Ammon's horn (tissue), 1 donor: ENCODE measurements at regions not wholly inside any gene's neighbourhood (a gene's known extent, or its start where the extent isn't known, plus 50 kb on each side); places are given as distances from the start of the nearest gene placed in this dataset.
A peak's percentile ranks its signal among the peaks of the same experiment; 100 is the strongest.
"Not testable (repeated sequence)": the region's sequence is repeated elsewhere in the genome, so short reads cannot be mapped to it uniquely, and the experiment has no call there.

Experiments
- DNase-seq: peaks from one replicate; pipeline ENCODE4 v3.0.0-alpha.2; 2016; ENCODE audit warnings: low spot score

DNA sequence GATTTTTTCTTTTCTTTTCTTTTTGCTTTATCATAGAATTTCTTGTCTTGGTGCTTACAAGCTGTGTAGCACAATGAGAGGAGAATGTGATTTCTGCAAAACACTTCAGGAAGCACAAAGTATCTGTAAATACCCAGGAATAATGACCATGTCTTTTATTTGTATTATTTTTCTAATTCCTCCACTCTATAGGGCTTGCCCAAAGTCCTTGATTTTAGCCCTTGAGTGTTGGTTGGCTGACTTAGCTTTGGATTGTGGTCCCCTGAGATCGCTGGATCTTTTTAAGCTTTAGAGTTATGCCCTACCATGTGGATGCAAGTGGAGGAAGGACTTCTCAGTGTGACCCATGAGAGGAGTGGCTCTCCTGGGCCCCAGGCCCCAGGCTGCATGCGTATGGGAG lies 52.2 kb downstream of the HOXC4 start:
- not testable (repeated sequence) for DNase-seq

- DNase-seq = not testable (repeated sequence)
Observed at GRCh38 chr12:54106252-54106651, 52.6 kb downstream of the HOXC4 start.

- not testable (repeated sequence) for DNase-seq
Observed at GRCh38 chr12:54106803-54107579, 53.4 kb downstream of the HOXC4 start.

DNA sequence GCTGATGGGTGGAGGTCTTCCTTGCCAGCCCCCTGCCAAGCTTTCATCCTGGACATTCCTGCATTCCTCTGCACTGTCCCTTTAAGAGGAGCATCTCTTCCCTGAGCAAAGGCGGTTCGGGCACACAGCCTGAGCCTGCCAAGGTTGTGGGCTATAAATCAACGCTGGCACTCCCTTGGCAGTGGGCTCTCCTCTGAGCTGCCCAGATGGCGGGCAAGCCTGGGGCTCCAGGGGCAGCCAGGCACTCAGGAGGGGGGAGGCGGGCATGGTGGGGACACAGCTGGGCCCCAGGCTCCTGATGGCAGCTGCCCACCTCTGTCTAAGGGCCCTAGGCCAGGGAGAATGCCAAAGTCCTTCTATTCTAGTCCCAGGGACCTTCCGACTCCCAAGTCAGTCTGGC lies 58.7 kb downstream of the HOXC4 start:
- not testable (repeated sequence) for DNase-seq

GRCh38 chr12:54116055-54116454 lies 62.4 kb downstream of the HOXC4 start:
- not testable (repeated sequence) for DNase-seq

GRCh38 chr12:54117392-54117791 lies 63.8 kb downstream of the HOXC4 start:
- not testable (repeated sequence) for DNase-seq

GRCh38 chr12:54119082-54119481 lies 65.4 kb downstream of the HOXC4 start:
- not testable (repeated sequence) for DNase-seq

DNA sequence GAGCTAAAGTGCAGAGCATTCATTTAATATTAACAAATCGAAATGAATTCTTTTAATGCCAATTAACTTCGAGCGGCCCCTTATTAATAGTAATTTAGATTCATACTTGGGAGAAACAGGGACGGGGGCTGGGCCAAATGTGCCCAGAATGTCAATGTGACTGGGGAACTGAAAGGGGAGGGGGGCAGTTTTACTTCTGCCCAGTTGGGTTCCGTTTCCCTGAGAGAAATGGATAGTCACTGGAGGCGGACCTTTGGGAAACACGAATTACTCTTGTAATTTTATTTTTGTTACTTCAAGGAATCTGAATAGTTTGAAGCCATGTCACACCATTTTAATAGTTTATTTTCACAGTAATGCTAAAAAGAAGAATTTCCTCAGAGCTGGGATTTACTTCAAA lies 64.8 kb downstream of the SMUG1 start:
- not testable (repeated sequence) for DNase-seq

DNA sequence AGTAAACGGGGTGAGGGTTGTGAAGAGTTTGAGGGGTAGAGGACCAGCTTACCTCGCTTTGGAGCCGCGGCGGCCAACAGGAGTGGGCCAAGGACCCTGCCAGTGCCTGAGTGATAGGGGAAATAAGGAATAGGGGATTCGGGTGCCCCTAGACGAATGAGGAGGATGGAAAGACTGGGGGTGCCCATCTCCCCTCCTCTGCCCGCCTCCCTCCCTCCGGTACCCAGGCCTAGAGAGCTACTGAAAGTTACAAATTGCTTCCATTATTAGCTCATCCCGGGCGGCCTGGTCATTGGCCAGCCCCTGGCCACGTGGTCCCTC lies 63.1 kb downstream of the SMUG1 start:
- DNase-seq = not testable (repeated sequence)

DNA sequence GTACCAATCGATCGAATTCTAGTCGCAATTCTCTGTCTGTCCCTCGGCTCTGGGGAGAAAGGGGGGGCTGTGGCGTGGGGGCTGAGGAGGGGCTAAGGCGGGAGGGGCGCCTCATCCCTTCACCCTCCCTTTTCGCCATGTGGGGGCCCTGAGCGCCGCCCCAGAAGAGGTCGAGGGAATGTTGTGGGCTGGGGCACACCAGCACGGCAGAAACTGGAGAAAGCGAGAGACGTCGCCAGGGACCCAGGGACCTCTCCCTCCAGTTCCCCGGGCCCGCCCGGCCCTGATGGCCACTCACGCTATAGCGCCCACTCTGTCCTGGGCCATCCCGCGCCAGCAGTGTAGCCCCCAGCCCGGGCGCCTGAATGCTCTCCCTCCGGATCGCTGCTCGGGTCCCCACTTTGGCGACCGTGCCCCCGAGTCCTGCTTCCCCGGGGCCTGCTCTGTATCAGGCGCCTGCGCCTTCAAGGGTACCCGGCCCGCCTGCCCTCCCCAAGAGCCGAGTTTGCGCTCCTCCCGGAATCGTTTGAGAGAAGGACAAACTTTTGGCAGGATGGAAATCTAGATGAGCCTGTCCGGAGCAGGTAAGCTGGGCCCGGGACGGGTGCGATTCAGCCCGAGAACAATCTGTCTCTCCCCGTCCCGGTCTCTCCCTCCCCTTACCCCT lies 62.6 kb downstream of the SMUG1 start:
- peak; percentile 43 for DNase-seq

- DNase-seq = peak; percentile 38
Observed at GRCh38 chr12:54126696-54127537, 61.9 kb downstream of the SMUG1 start.

GRCh38 chr12:54127538-54128259 lies 61.1 kb downstream of the SMUG1 start:
- no peak for DNase-seq

DNA sequence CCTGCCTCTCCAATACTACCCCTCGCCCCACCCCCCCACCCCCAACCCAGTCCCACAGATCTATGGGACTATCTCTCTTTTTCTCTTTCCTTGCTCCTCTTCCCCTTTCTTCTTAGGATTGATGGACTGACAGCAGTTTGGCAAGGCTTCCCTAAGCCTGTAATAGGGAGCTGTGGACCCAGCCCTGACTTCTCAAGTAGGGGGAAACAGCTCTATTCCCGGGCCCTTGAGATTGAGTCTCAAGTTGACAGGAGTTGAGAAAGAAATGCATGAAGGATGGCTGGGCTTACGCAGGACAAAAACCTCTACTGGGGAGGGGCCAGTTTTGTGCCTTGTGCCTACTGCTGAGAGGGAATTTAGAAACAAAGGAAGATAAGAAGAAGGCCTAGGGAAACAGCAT lies 60.4 kb downstream of the SMUG1 start:
- DNase-seq = no peak

- DNase-seq = no peak
Observed at GRCh38 chr12:54129028-54129903, 59.5 kb downstream of the SMUG1 start.
